ENCODE measurements at regions not wholly inside any gene's neighbourhood (a gene's known extent, or its start where the extent isn't known, plus 50 kb on each side); places are given as distances from the start of the nearest gene placed in this dataset.

DNA sequence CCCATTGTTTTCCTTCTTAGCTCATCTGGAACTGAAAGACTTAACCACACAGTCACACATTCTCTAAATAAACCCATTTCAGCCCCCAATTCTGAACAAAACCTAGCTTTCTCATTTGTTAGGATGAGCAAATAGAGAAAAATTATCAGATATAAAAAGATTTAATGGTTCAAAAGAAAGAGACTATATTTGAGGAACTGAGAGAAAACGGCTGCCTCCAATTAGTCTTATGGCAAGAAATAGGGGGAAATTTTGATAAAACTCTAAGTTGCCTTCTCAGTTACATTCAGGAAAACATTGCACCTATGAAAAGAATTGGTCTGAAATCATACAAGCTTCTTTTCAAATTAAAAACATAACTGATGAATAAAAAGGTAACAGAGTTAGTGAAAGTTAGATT is 63.7 kb upstream of the ALDH1B1 start:
- TF ChIP-seq, protein P1, sequence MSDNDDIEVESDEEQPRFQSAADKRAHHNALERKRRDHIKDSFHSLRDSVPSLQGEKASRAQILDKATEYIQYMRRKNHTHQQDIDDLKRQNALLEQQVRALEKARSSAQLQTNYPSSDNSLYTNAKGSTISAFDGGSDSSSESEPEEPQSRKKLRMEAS (IDR thresholded peaks at IDR 0.05) = no peak
- TF ChIP-seq POLR2A (IDR thresholded peaks at IDR 0.05; ENCODE audit: control extremely low read depth in 1 of 2, low read depth in 2 of 2, low read length in 2 of 2) = no peak
- TF ChIP-seq, protein P2, sequence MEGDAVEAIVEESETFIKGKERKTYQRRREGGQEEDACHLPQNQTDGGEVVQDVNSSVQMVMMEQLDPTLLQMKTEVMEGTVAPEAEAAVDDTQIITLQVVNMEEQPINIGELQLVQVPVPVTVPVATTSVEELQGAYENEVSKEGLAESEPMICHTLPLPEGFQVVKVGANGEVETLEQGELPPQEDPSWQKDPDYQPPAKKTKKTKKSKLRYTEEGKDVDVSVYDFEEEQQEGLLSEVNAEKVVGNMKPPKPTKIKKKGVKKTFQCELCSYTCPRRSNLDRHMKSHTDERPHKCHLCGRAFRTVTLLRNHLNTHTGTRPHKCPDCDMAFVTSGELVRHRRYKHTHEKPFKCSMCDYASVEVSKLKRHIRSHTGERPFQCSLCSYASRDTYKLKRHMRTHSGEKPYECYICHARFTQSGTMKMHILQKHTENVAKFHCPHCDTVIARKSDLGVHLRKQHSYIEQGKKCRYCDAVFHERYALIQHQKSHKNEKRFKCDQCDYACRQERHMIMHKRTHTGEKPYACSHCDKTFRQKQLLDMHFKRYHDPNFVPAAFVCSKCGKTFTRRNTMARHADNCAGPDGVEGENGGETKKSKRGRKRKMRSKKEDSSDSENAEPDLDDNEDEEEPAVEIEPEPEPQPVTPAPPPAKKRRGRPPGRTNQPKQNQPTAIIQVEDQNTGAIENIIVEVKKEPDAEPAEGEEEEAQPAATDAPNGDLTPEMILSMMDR (IDR thresholded peaks at IDR 0.05; ENCODE audit: control extremely low read depth in 1 of 3, insufficient read depth in 1 of 3, low read depth in 1 of 3, low read length in 3 of 3) = no peak
- TF ChIP-seq CREB1 (IDR thresholded peaks at IDR 0.05) = no peak
- no peak for TF ChIP-seq GABPA (IDR thresholded peaks at IDR 0.05; ENCODE audit: borderline replicate concordance, insufficient read depth, low read length)
- no peak for TF ChIP-seq ZNF274 (IDR thresholded peaks at IDR 0.05; ENCODE audit: borderline replicate concordance, extremely low read depth, low read length)
- no peak for TF ChIP-seq SIN3A (conservative IDR thresholded peaks at IDR 0.05 in 1 of 2, IDR thresholded peaks at IDR 0.05 in 1 of 2; ENCODE audit: low read depth in 1 of 2, low read length in 2 of 2)
- no peak for TF ChIP-seq TEAD4 (IDR thresholded peaks at IDR 0.05; ENCODE audit: low read depth, low read length)
- no peak for TF ChIP-seq YY1 (IDR thresholded peaks at IDR 0.05; ENCODE audit: low read depth, low read length)
- no peak for TF ChIP-seq EP300 (IDR thresholded peaks at IDR 0.05; ENCODE audit: borderline replicate concordance in 1 of 2, low read depth in 2 of 2, low read length in 2 of 2)
- no peak for TF ChIP-seq POLR2AphosphoS5 (IDR thresholded peaks at IDR 0.05; ENCODE audit: low read depth, low read length)

Measured in H1 (cell line).